HL-60 (cell line): ENCODE measurements at regions not wholly inside any gene's neighbourhood (a gene's known extent, or its start where the extent isn't known, plus 50 kb on each side); places are given as distances from the start of the nearest gene placed in this dataset.

ENCODE experiments used
- DNase-seq, 2 experiments: peaks; one replicate each; pipeline ENCODE4 v3.0.0-alpha.2; 2010 to 2020; ENCODE audit warnings: low read depth in 1 of 2, low spot score in 1 of 2
- H3K27ac ChIP-seq: fragments of 250-450 bp; sonication (Bioruptor Pico); replicated peaks from 2 replicates; pipeline ENCODE4 v1.5.1; 2020; ENCODE audit warnings: mild to moderate bottlenecking, moderate library complexity
- H3K27me3 ChIP-seq: fragments of 250-450 bp; sonication (Bioruptor Pico); 2 replicates; pipeline ENCODE4 v1.5.1; 2021; ENCODE audit warnings: mild to moderate bottlenecking, moderate library complexity; ENCODE audit not compliant: insufficient read depth, poor library complexity, severe bottlenecking
- H3K4me3 ChIP-seq: replicated peaks from 2 replicates; pipeline ENCODE4 v1.5.1; 2011; ENCODE audit warnings: mild to moderate bottlenecking, control low read depth, low read length; ENCODE audit not compliant: insufficient read depth
- GABPA ChIP-seq: IDR thresholded peaks from 2 replicates; pipeline ENCODE4 v1.6.1; 2012; ENCODE audit warnings: low read depth
- POLR2AphosphoS5 ChIP-seq: IDR thresholded peaks from 2 replicates; pipeline ENCODE4 v1.6.1; 2012; ENCODE audit warnings: low read depth
- SPI1 ChIP-seq: IDR thresholded peaks from 2 replicates; pipeline ENCODE4 v1.6.1; 2012; ENCODE audit warnings: low read depth, mild to moderate bottlenecking, borderline replicate concordance
- TF ChIP-seq, protein P1 (sequence below): IDR thresholded peaks from one replicate; pipeline ENCODE4 v1.5.1; 2011; ENCODE audit warnings: low read length, control low read depth, inconsistent platforms; ENCODE audit not compliant: insufficient read depth
- TF ChIP-seq, protein P2 (sequence below): IDR thresholded peaks from 2 replicates; pipeline ENCODE4 v1.6.1; 2012; ENCODE audit warnings: low read depth; ENCODE audit not compliant: insufficient replicate concordance

DNA sequence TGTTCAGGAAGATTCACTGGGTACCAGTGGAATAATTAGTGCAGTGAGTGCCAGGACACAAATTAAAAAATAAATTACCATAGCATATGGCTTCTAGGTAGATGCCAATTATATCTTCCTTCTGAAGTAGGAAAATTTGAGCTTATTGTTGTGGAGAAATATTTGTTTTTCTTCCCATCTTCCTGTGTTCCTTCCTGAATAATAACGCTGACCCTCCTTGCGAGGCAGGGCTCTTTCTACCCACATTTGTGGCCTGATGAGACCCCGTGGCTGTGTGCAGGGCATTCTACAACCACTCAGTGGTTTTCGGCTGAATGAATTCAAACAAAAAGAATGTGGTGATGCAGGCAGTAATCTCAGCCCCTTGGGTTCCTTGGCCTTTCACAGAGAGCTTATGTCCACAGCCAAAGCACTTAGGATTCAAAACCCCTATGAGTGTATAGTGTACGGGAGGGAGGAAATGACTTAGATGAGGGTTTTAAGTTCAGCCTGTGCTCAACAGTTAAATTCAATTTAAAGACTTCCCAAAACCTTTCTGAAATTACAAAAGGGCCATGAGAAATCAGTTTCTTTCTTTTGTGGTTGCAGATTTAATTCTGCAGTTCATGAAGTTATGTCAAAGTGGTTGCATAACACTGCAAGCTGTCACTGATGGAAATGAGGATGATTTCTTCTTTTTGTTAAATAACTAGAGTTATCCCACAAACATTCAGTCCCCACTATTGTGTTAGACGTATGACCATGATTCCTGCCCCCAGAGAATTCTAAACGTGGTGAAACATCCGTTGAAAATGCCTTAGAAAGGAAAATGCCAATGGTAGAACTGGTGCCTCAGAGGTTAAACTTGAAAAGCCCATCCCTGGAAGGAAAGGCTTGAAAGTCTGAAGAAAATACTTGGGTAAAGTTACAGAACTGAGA lies 255.3 kb downstream of the FZD1 start:
- no peak for DNase-seq
- Histone ChIP-seq H3K27ac (no peak overlapping the region), H3K4me3 (no peak overlapping the region), H3K27me3 (no peaks in the 10 kb centered on the region)
- TF ChIP-seq GABPA: no peak

DNA sequence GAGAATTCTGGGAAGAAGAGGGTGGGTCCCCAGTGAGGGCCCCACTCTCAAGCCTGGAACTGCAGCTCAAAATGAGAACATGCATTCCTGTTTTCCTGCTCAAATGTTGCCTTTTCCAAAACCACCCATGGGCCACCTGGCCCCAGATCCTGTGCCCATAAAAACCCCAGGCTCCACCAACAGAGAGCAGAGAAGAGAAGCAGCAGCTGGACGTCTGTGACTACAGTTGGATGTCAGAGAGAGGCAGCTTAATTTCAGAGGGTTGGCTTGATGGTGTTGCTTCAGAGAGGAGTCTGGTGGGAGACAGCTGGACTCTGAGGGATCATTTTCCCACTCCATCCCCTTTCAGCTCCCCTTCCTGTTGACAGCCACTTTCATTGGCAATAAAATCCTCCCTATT lies 256.4 kb downstream of the FZD1 start:
- Histone ChIP-seq H3K27ac (no peak overlapping the region), H3K27me3 (no peaks in the 10 kb centered on the region), H3K4me3 (no peak overlapping the region)
- TF ChIP-seq POLR2AphosphoS5 (no peak), SPI1 (no peak), GABPA (no peak)
- TF ChIP-seq, protein P1, sequence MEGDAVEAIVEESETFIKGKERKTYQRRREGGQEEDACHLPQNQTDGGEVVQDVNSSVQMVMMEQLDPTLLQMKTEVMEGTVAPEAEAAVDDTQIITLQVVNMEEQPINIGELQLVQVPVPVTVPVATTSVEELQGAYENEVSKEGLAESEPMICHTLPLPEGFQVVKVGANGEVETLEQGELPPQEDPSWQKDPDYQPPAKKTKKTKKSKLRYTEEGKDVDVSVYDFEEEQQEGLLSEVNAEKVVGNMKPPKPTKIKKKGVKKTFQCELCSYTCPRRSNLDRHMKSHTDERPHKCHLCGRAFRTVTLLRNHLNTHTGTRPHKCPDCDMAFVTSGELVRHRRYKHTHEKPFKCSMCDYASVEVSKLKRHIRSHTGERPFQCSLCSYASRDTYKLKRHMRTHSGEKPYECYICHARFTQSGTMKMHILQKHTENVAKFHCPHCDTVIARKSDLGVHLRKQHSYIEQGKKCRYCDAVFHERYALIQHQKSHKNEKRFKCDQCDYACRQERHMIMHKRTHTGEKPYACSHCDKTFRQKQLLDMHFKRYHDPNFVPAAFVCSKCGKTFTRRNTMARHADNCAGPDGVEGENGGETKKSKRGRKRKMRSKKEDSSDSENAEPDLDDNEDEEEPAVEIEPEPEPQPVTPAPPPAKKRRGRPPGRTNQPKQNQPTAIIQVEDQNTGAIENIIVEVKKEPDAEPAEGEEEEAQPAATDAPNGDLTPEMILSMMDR: no peak
- TF ChIP-seq, protein P2, sequence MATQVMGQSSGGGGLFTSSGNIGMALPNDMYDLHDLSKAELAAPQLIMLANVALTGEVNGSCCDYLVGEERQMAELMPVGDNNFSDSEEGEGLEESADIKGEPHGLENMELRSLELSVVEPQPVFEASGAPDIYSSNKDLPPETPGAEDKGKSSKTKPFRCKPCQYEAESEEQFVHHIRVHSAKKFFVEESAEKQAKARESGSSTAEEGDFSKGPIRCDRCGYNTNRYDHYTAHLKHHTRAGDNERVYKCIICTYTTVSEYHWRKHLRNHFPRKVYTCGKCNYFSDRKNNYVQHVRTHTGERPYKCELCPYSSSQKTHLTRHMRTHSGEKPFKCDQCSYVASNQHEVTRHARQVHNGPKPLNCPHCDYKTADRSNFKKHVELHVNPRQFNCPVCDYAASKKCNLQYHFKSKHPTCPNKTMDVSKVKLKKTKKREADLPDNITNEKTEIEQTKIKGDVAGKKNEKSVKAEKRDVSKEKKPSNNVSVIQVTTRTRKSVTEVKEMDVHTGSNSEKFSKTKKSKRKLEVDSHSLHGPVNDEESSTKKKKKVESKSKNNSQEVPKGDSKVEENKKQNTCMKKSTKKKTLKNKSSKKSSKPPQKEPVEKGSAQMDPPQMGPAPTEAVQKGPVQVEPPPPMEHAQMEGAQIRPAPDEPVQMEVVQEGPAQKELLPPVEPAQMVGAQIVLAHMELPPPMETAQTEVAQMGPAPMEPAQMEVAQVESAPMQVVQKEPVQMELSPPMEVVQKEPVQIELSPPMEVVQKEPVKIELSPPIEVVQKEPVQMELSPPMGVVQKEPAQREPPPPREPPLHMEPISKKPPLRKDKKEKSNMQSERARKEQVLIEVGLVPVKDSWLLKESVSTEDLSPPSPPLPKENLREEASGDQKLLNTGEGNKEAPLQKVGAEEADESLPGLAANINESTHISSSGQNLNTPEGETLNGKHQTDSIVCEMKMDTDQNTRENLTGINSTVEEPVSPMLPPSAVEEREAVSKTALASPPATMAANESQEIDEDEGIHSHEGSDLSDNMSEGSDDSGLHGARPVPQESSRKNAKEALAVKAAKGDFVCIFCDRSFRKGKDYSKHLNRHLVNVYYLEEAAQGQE: no peak
- no peak for DNase-seq

DNA sequence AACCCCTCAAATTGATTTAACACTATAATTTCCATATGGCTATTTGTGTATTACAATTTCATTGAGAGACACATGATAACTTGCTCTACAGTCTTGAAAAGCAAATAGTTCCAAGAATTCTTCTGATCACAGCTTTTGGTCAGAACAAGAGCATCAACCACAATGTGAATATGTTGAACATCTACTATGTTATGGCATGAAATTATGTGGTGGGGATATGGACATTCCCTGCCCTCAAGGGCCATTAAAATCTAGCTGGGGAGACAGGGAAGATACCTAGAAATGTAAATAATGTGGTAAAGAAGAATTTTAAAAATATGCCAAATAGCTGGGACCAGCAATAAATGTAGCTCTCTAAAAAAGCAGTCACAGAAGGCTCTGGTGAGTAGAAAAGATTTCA lies 262.2 kb downstream of the FZD1 start:
- TF ChIP-seq, protein P1: no peak
- TF ChIP-seq SPI1: no peak
- no peak for TF ChIP-seq GABPA
- TF ChIP-seq, protein P2: no peak
- TF ChIP-seq POLR2AphosphoS5: no peak
- no peak for DNase-seq
- no peak overlapping the region for H3K4me3 ChIP-seq
- H3K27ac ChIP-seq: no peak overlapping the region
- H3K27me3 ChIP-seq: no peaks in the 10 kb centered on the region

DNA sequence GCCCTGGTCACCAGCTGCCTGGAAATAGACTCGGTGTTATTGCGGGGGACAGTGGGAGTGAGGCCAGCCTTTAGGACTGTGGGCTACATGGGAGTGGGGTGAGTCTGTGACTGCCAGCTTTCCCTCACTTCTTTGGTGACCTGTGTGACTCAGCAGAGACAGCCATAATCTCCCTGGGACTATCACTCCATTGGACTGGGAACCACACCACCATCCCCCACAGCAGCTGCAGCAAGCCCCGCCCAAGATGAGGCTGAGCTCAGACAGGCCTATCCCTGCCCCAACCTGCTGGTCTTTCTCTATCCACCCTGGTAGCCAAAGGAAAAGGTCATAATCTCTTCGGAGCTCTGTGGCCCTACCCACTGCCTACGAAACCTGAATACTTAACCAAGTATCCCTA lies 263.2 kb downstream of the FZD1 start:
- H3K27ac ChIP-seq: no peak overlapping the region
- no peak overlapping the region for H3K4me3 ChIP-seq
- TF ChIP-seq POLR2AphosphoS5: no peak
- TF ChIP-seq, protein P1: no peak
- TF ChIP-seq SPI1: no peak
- no peak for TF ChIP-seq GABPA
- TF ChIP-seq, protein P2: no peak
- H3K27me3 ChIP-seq: no peaks in the 10 kb centered on the region
- no peak for DNase-seq
